T-cell (primary cell): ENCODE measurements at regions not wholly inside any gene's neighbourhood (a gene's known extent, or its start where the extent isn't known, plus 50 kb on each side); places are given as distances from the start of the nearest gene placed in this dataset.
A peak's percentile ranks its signal among the peaks of the same experiment; 100 is the strongest.

ENCODE experiments used
- ATAC-seq, 4 experiments: fragments of 200-7000 bp in 3 of 4; fragments of 150-1000 bp in 1 of 4; cut with Tn5 transposase; replicated peaks in 1 of 4; 1 replicate in 3 of 4; 2 replicates in 1 of 4; pipeline ENCODE4 v1.10.0; 2021; ENCODE audit warnings: moderate library complexity in 3 of 4, mild to moderate bottlenecking in 2 of 4, moderate number of reproducible peaks in 1 of 4
- CTCF ChIA-PET, 2 donors: fragments of 300-600 bp; sonication (Branson Sonifier 250); formaldehyde crosslinking; loops; one replicate each; lab custom pipeline; 2022; ENCODE audit warnings: antibody characterized with exemption in 2 of 2; lab: Charles Lee
- POLR2A ChIA-PET, 2 donors: fragments of 300-600 bp; sonication (Branson Sonifier 250); formaldehyde crosslinking; loops; one replicate each; lab custom pipeline; 2022; ENCODE audit warnings: antibody characterized with exemption in 2 of 2; lab: Charles Lee
- DNase-seq, 35 experiments: peaks; one replicate each; pipeline versions ENCODE4 v3.0.0 to v3.0.0-alpha.2; 2013 to 2023
- H3K27ac ChIP-seq: one replicate; pipeline ENCODE4 v1.5.1; 2013; ENCODE audit warnings: low read length
- H3K27me3 ChIP-seq, 2 experiments: replicated peaks in 1 of 2; 1 replicate in 1 of 2; 2 replicates in 1 of 2; pipeline versions ENCODE4 v1.6.1 to v1.7.0; 2013; ENCODE audit warnings: low read length in 1 of 2, mixed read lengths in 1 of 2; ENCODE audit not compliant: control insufficient read depth in 2 of 2, insufficient read depth in 2 of 2; ENCODE audit errors: extremely low read depth in 1 of 2
- H3K36me3 ChIP-seq, 2 donors: 1 replicate in 1 of 2; 2 replicates in 1 of 2; pipeline versions ENCODE4 v1.6.1 to v1.7.0; 2013; ENCODE audit warnings: low read length in 1 of 2; ENCODE audit not compliant: control insufficient read depth in 2 of 2, insufficient read depth in 1 of 2; ENCODE audit errors: extremely low read depth in 1 of 2
- H3K4me1 ChIP-seq, 2 experiments: 1 replicate in 1 of 2; 2 replicates in 1 of 2; pipeline versions ENCODE4 v1.6.1 to v1.7.0; 2013; ENCODE audit warnings: low read length in 2 of 2, mixed read lengths in 1 of 2; ENCODE audit not compliant: insufficient read depth in 2 of 2, control insufficient read depth in 1 of 2; ENCODE audit errors: extremely low read depth in 1 of 2
- H3K4me3 ChIP-seq, 2 donors: 1 replicate in 1 of 2; 2 replicates in 1 of 2; pipeline versions ENCODE4 v1.5.1 to v1.7.0; 2013; ENCODE audit warnings: mild to moderate bottlenecking in 2 of 2, low read length in 1 of 2, moderate library complexity in 1 of 2; ENCODE audit not compliant: control insufficient read depth in 1 of 2; ENCODE audit errors: extremely low read depth in 1 of 2
- H3K9me3 ChIP-seq: 2 replicates; pipeline ENCODE4 v1.7.0; 2013
- H3K27ac Mint-ChIP-seq, 2 donors: one replicate each; pipeline ENCODE4 v1.8.0; 2020 to 2021; ENCODE audit warnings: mild to moderate bottlenecking in 2 of 2, mixed read lengths in 2 of 2
- H3K27me3 Mint-ChIP-seq, 2 donors: one replicate each; pipeline ENCODE4 v1.8.0; 2021 to 2022; ENCODE audit warnings: mixed read lengths in 2 of 2
- H3K36me3 Mint-ChIP-seq: one replicate; pipeline ENCODE4 v1.8.0; 2021; ENCODE audit warnings: mixed read lengths
- H3K4me1 Mint-ChIP-seq, 3 donors: one replicate each; pipeline ENCODE4 v1.8.0; 2020 to 2022; ENCODE audit warnings: mixed read lengths in 3 of 3, mild to moderate bottlenecking in 1 of 3
- H3K4me3 Mint-ChIP-seq, 3 donors: one replicate each; pipeline ENCODE4 v1.8.0; 2020 to 2022; ENCODE audit warnings: mild to moderate bottlenecking in 3 of 3, mixed read lengths in 3 of 3, moderate library complexity in 3 of 3
- H3K9me3 Mint-ChIP-seq, 3 donors: one replicate each; pipeline ENCODE4 v1.8.0; 2020 to 2022; ENCODE audit warnings: mixed read lengths in 3 of 3
- WGBS: methylation state at CpG from one replicate; pipeline ENCODE4 v1.1.5; 2013; ENCODE audit warnings: missing lambda C conversion rate; ENCODE audit not compliant: insufficient coverage; 5-methylcytosine and 5-hydroxymethylcytosine counted together

GRCh38 chr14:30267141-30267540 is 291.8 kb upstream of the G2E3 start:
- no peak overlapping the region for H3K27ac Mint-ChIP-seq
- no CpG with 5 or more reads among the region's 1 CpG for WGBS

GRCh38 chr14:30270200-30271161 is 288.5 kb upstream of the G2E3 start:
- Mint-ChIP-seq H3K9me3 (peaks cover 0 to 5% (median 0%) of the 10 kb centered on the region in 3 donors), H3K4me1 (peaks cover 0 to 4% (median 4%) of the 10 kb centered on the region in 3 donors), H3K4me3 (peak overlapping the region in 1 of 3 donors; percentile 24), H3K27me3 (peaks cover 4 to 8% of the 10 kb centered on the region in 2 donors), H3K27ac (no peak overlapping the region), H3K36me3 (no peaks in the 10 kb centered on the region)
- Histone ChIP-seq H3K27ac (no peak overlapping the region), H3K9me3 (no peaks in the 10 kb centered on the region), H3K36me3 (no peaks in the 10 kb centered on the region), H3K4me3 (peak overlapping the region in 1 of 2 donors; percentile 17), H3K27me3 (no peaks in the 10 kb centered on the region), H3K4me1 (peaks cover 0 to 4% of the 10 kb centered on the region in 2 experiments)
- peak in 32 of 35 experiments; percentile 0 to 43 (median 14) for DNase-seq
- ATAC-seq: peak in 2 of 4 experiments; percentile 50 to 58
- WGBS: 29% methylated on average over 23 of the region's 29 CpGs
- ChIA-PET CTCF (interaction anchor here (0.6 to 1.0 kb wide), 5 partner anchors 11 to 445 kb away, joined by 3 to 12 read pairs (median 3); no protein-coding TSS in a partner anchor), POLR2A (no interaction called here)

More at GRCh38 chr14:30267141-30267540, 291.8 kb upstream of the G2E3 start:
- no peak for ATAC-seq
- H3K4me1 Mint-ChIP-seq: peaks cover 0 to 4% (median 4%) of the 10 kb centered on the region in 3 donors
- no peaks in the 10 kb centered on the region for H3K36me3 Mint-ChIP-seq
- peaks cover 4 to 6% of the 10 kb centered on the region in 2 donors for H3K27me3 Mint-ChIP-seq
- Histone ChIP-seq H3K36me3 (no peaks in the 10 kb centered on the region), H3K9me3 (no peaks in the 10 kb centered on the region), H3K27me3 (no peaks in the 10 kb centered on the region), H3K4me3 (no peak overlapping the region), H3K4me1 (peaks cover 0 to 4% of the 10 kb centered on the region in 2 experiments), H3K27ac (no peak overlapping the region)
- no peak overlapping the region for H3K4me3 Mint-ChIP-seq
- no peak for DNase-seq
- no peaks in the 10 kb centered on the region for H3K9me3 Mint-ChIP-seq
- CTCF ChIA-PET: no interaction called here
- POLR2A ChIA-PET: no interaction called here

GRCh38 chr14:30271811-30272323 is 287.1 kb upstream of the G2E3 start:
- CTCF ChIA-PET: no interaction called here
- peaks cover 0 to 4% of the 10 kb centered on the region in 2 experiments for H3K4me1 ChIP-seq
- no peaks in the 10 kb centered on the region for H3K36me3 ChIP-seq
- DNase-seq: no peak
- no peak overlapping the region for H3K27ac ChIP-seq
- H3K27me3 Mint-ChIP-seq: peaks cover 4 to 8% of the 10 kb centered on the region in 2 donors
- H3K36me3 Mint-ChIP-seq: no peaks in the 10 kb centered on the region
- WGBS: 100% methylated on average over 2 of the region's 6 CpGs
- H3K27ac Mint-ChIP-seq: no peak overlapping the region
- H3K4me3 ChIP-seq: no peak overlapping the region
- no peaks in the 10 kb centered on the region for H3K27me3 ChIP-seq
- no peaks in the 10 kb centered on the region for H3K9me3 ChIP-seq
- POLR2A ChIA-PET: no interaction called here
- H3K4me3 Mint-ChIP-seq: no peak overlapping the region
- ATAC-seq: no peak
- peaks cover 0 to 13% (median 0%) of the 10 kb centered on the region in 3 donors for H3K9me3 Mint-ChIP-seq
- H3K4me1 Mint-ChIP-seq: peaks cover 0 to 4% (median 4%) of the 10 kb centered on the region in 3 donors

GRCh38 chr14:30272848-30273832 is 285.8 kb upstream of the G2E3 start:
- Histone ChIP-seq H3K27ac (no peak overlapping the region), H3K4me1 (peaks cover 0 to 4% of the 10 kb centered on the region in 2 experiments), H3K4me3 (no peak overlapping the region), H3K9me3 (no peaks in the 10 kb centered on the region), H3K27me3 (no peaks in the 10 kb centered on the region), H3K36me3 (no peaks in the 10 kb centered on the region)
- Mint-ChIP-seq H3K4me1 (peaks cover 0 to 4% (median 4%) of the 10 kb centered on the region in 3 donors), H3K27me3 (peaks cover 4% of the 10 kb centered on the region in 2 donors), H3K9me3 (peaks cover 0 to 13% (median under 1%) of the 10 kb centered on the region in 3 donors), H3K4me3 (no peak overlapping the region), H3K36me3 (no peaks in the 10 kb centered on the region), H3K27ac (no peak overlapping the region)
- 81% methylated on average over 8 of the region's 14 CpGs for WGBS
- ChIA-PET CTCF (no interaction called here), POLR2A (no interaction called here)
- DNase-seq (no peak), ATAC-seq (no peak)

GRCh38 chr14:30275604-30276003 is 283.4 kb upstream of the G2E3 start:
- no peaks in the 10 kb centered on the region for H3K9me3 ChIP-seq
- ChIA-PET CTCF (no interaction called here), POLR2A (no interaction called here)
- H3K27ac Mint-ChIP-seq: no peak overlapping the region
- H3K4me1 Mint-ChIP-seq: peaks cover 0 to under 1% (median 0%) of the 10 kb centered on the region in 3 donors
- H3K36me3 ChIP-seq: no peaks in the 10 kb centered on the region
- H3K9me3 Mint-ChIP-seq: peaks cover 0 to 17% (median 6%) of the 10 kb centered on the region in 3 donors
- no peaks in the 10 kb centered on the region for H3K36me3 Mint-ChIP-seq
- H3K4me3 Mint-ChIP-seq: no peak overlapping the region
- DNase-seq: no peak
- no peak overlapping the region for H3K27ac ChIP-seq
- no peaks in the 10 kb centered on the region for H3K27me3 ChIP-seq
- H3K4me1 ChIP-seq: peaks cover 0 to 1% of the 10 kb centered on the region in 2 experiments
- H3K4me3 ChIP-seq: no peak overlapping the region
- 92% methylated on average over 2 of the region's 3 CpGs for WGBS
- peaks cover 2 to 4% of the 10 kb centered on the region in 2 donors for H3K27me3 Mint-ChIP-seq
- ATAC-seq: no peak

- WGBS: no CpG with 5 or more reads among the region's 2 CpGs
- POLR2A ChIA-PET: no interaction called here
- peaks cover 2 to 4% of the 10 kb centered on the region in 2 donors for H3K27me3 Mint-ChIP-seq
Observed at GRCh38 chr14:30277268-30277667, 281.7 kb upstream of the G2E3 start.

More at GRCh38 chr14:30277268-30277667, 281.7 kb upstream of the G2E3 start:
- CTCF ChIA-PET: no interaction called here
- no peaks in the 10 kb centered on the region for H3K36me3 Mint-ChIP-seq
- Histone ChIP-seq H3K4me3 (no peak overlapping the region), H3K36me3 (no peaks in the 10 kb centered on the region), H3K9me3 (no peaks in the 10 kb centered on the region), H3K4me1 (no peaks in the 10 kb centered on the region), H3K27ac (no peak overlapping the region), H3K27me3 (no peaks in the 10 kb centered on the region)
- H3K27ac Mint-ChIP-seq: no peak overlapping the region
- H3K9me3 Mint-ChIP-seq: peaks cover 0 to 17% (median 9%) of the 10 kb centered on the region in 3 donors
- H3K4me3 Mint-ChIP-seq: no peak overlapping the region
- H3K4me1 Mint-ChIP-seq: no peaks in the 10 kb centered on the region
- DNase-seq: no peak
- no peak for ATAC-seq
